ENCODE measurements at regions not wholly inside any gene's neighbourhood (a gene's known extent, or its start where the extent isn't known, plus 50 kb on each side); places are given as distances from the start of the nearest gene placed in this dataset.

- no peak for DNase-seq
These were observed 458.4 kb downstream of the HS3ST3B1 start for GRCh38 chr17:14759325-14759724.

- DNase-seq: no peak
These were observed 455.6 kb downstream of the HS3ST3B1 start for GRCh38 chr17:14756479-14756878.

GRCh38 chr17:14755002-14755401 is 454.1 kb downstream of the HS3ST3B1 start:
- DNase-seq: no peak

GRCh38 chr17:14753383-14753782 is 452.5 kb downstream of the HS3ST3B1 start:
- no peak for DNase-seq

- DNase-seq: no peak
These were observed 451.1 kb downstream of the HS3ST3B1 start for GRCh38 chr17:14752011-14752410.

GRCh38 chr17:14750866-14751265 is 450.0 kb downstream of the HS3ST3B1 start:
- DNase-seq: no peak

- no peak for DNase-seq
These were observed 448.4 kb downstream of the HS3ST3B1 start for GRCh38 chr17:14749269-14749668.

- DNase-seq: no peak
These were observed 447.3 kb downstream of the HS3ST3B1 start for GRCh38 chr17:14748036-14748710.

- no peak for DNase-seq
These were observed 446.7 kb downstream of the HS3ST3B1 start for GRCh38 chr17:14747603-14747950.

- DNase-seq: no peak
These were observed 446.1 kb downstream of the HS3ST3B1 start for GRCh38 chr17:14746822-14747602.

- no peak for DNase-seq
These were observed 444.7 kb downstream of the HS3ST3B1 start for GRCh38 chr17:14745541-14745940.

GRCh38 chr17:14744761-14745473 is 444.0 kb downstream of the HS3ST3B1 start:
- no peak for DNase-seq

- DNase-seq: no peak
These were observed 440.6 kb downstream of the HS3ST3B1 start for GRCh38 chr17:14741491-14741890.

- no peak for DNase-seq
These were observed 439.0 kb downstream of the HS3ST3B1 start for GRCh38 chr17:14739656-14740431.

GRCh38 chr17:14738652-14738988 is 437.7 kb downstream of the HS3ST3B1 start:
- no peak for DNase-seq

GRCh38 chr17:14737984-14738651 is 437.2 kb downstream of the HS3ST3B1 start:
- no peak for DNase-seq

- DNase-seq: no peak
These were observed 435.8 kb downstream of the HS3ST3B1 start for GRCh38 chr17:14736631-14737030.

- no peak for DNase-seq
These were observed 432.5 kb downstream of the HS3ST3B1 start for GRCh38 chr17:14733376-14733775.

- no peak for DNase-seq
These were observed 431.3 kb downstream of the HS3ST3B1 start for GRCh38 chr17:14732211-14732610.

GRCh38 chr17:14731591-14731990 is 430.7 kb downstream of the HS3ST3B1 start:
- no peak for DNase-seq

- DNase-seq: no peak
These were observed 429.9 kb downstream of the HS3ST3B1 start for GRCh38 chr17:14730821-14731220.

- no peak for DNase-seq
These were observed 424.8 kb downstream of the HS3ST3B1 start for GRCh38 chr17:14725729-14726128.
